ENCODE measurements at regions not wholly inside any gene's neighbourhood (a gene's known extent, or its start where the extent isn't known, plus 50 kb on each side); places are given as distances from the start of the nearest gene placed in this dataset.

DNA sequence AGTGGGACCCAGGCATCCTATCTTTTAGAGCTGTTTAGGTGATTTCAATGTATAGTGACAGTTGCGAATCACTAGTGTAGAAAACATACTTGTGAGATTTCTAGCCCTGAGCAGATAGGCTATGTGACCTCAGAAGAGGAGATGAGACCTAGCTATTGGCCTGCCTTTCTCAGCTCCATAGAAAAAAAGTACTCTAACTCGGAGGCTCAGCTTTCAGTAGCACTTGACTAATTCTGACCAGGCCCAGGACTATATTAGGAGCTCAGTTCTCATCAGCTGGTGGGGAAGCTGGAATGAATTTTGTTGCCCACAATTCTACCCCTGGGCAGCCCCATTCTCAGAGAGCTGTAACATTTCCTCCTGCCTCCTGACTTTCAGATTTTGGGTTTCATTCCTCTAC, 179.9 kb upstream of the NAMPT start:
- no TSS peak for BruUV-seq (replicated peaks)
- no peaks in the 10 kb centered on the region for H3K36me3 Mint-ChIP-seq (ENCODE audit: insufficient read depth, unreplicated experiment)
- no peak overlapping the region for H3K4me3 Mint-ChIP-seq (ENCODE audit: low read depth, unreplicated experiment)
- peaks cover 4% of the 10 kb centered on the region for H3K9me3 Mint-ChIP-seq (ENCODE audit: low read depth, unreplicated experiment)
- no peaks in the 10 kb centered on the region for H3K27me3 Mint-ChIP-seq (ENCODE audit: unreplicated experiment)
- intact Hi-C loops (cut with micrococcal nuclease; ENCODE audit: unreplicated experiment) = loop anchor here (5.0 kb wide), 1 partner anchor 207 kb away; no protein-coding TSS in a partner anchor
- no peak for DNase-seq
- no peak overlapping the region for H3K27ac Mint-ChIP-seq (ENCODE audit: unreplicated experiment)
- H3K4me1 Mint-ChIP-seq (ENCODE audit: low read depth, unreplicated experiment) = peaks cover 46% of the 10 kb centered on the region
- TF ChIP-seq, protein P1, sequence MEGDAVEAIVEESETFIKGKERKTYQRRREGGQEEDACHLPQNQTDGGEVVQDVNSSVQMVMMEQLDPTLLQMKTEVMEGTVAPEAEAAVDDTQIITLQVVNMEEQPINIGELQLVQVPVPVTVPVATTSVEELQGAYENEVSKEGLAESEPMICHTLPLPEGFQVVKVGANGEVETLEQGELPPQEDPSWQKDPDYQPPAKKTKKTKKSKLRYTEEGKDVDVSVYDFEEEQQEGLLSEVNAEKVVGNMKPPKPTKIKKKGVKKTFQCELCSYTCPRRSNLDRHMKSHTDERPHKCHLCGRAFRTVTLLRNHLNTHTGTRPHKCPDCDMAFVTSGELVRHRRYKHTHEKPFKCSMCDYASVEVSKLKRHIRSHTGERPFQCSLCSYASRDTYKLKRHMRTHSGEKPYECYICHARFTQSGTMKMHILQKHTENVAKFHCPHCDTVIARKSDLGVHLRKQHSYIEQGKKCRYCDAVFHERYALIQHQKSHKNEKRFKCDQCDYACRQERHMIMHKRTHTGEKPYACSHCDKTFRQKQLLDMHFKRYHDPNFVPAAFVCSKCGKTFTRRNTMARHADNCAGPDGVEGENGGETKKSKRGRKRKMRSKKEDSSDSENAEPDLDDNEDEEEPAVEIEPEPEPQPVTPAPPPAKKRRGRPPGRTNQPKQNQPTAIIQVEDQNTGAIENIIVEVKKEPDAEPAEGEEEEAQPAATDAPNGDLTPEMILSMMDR (IDR thresholded peaks at IDR 0.05; ENCODE audit: unreplicated experiment) = no peak
- CTCF ChIA-PET = interaction anchor here (0.9 kb wide), 1 partner anchor 288 kb away, joined by 3 read pairs; no protein-coding TSS in a partner anchor

DNA sequence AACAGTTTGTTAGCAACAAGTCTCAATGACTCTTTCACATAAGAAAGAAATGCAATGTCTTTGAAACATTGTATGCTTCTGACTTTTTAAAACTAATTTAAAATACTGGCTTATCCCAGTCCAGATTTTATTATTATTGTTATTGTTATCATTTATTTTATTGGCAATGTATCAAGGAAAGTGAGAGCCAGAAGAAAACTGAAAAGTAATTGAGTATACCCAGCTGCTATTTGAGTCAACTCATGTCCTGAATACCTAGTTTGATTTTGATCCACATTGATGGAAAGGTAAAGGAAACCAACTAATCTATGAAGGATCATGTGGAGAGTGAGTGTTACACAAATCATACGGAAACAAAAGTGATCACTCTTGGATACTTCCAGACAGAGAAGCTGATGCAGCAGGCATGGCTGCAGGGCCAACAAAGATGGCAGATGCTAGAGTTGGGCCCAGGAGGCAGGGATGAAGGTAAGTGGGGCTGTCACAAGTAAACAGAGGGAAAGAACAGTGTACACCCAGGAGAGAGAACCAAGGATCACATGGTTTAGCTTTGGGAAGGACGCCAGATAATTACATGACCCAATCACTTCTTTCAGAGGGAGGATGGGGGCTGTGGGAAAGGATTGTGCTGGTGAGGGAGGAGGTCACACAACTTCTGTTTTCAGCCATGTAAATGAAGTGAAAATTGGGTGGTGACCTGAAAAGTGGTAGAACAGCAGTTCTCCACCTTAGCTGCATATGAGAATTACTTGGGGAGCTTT, 179.2 kb upstream of the NAMPT start:
- DNase-seq = no peak
- intact Hi-C loops (cut with micrococcal nuclease; ENCODE audit: unreplicated experiment) = loop anchor here (2.0 to 5.0 kb wide), 2 partner anchors 207 to 273 kb away; no protein-coding TSS in a partner anchor
- H3K27ac Mint-ChIP-seq (ENCODE audit: unreplicated experiment) = no peak overlapping the region
- no peak overlapping the region for H3K4me3 Mint-ChIP-seq (ENCODE audit: low read depth, unreplicated experiment)
- no TSS peak for BruUV-seq (replicated peaks)
- H3K9me3 Mint-ChIP-seq (ENCODE audit: low read depth, unreplicated experiment) = peaks cover 2% of the 10 kb centered on the region
- no peaks in the 10 kb centered on the region for H3K36me3 Mint-ChIP-seq (ENCODE audit: insufficient read depth, unreplicated experiment)
- CTCF ChIA-PET = no interaction called here
- H3K27me3 Mint-ChIP-seq (ENCODE audit: unreplicated experiment) = no peaks in the 10 kb centered on the region
- H3K4me1 Mint-ChIP-seq (ENCODE audit: low read depth, unreplicated experiment) = peaks cover 48% of the 10 kb centered on the region
- TF ChIP-seq, protein P1 (IDR thresholded peaks at IDR 0.05; ENCODE audit: unreplicated experiment) = no peak

DNA sequence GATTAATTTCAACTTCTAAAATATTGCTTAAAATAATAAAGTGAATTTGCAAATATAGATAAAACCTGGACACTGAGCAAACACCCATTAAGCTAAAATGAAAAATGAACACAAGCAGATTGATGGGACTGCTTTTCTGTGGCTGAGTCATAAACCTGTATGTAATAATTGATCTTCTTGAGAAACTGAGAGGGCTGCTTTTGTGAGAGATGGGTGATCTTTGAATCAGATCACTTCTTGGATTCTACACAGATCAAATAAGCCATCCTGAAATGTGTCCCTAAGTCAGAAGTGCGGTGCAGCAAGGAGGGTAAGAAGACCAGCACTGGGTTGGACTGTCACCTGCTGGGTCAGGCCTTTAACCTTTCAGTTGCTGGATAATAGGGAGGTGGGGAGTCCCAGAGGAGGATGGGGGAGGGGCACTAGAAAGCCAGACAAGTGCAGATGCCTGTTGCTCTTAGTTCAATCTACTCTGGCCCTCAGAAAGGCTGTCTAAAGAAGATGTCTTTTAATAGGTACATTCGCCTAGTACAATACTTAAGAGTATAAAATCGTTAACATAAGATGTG, 178.2 kb upstream of the NAMPT start:
- Mint-ChIP-seq H3K4me1 (ENCODE audit: low read depth, unreplicated experiment) (peaks cover 51% of the 10 kb centered on the region), H3K27ac (ENCODE audit: unreplicated experiment) (peak overlapping the region; percentile 59), H3K4me3 (ENCODE audit: low read depth, unreplicated experiment) (no peak overlapping the region), H3K9me3 (ENCODE audit: low read depth, unreplicated experiment) (no peaks in the 10 kb centered on the region), H3K27me3 (ENCODE audit: unreplicated experiment) (no peaks in the 10 kb centered on the region), H3K36me3 (ENCODE audit: insufficient read depth, unreplicated experiment) (no peaks in the 10 kb centered on the region)
- DNase-seq = no peak
- BruUV-seq (replicated peaks) = no TSS peak
- TF ChIP-seq, protein P1 (IDR thresholded peaks at IDR 0.05; ENCODE audit: unreplicated experiment) = no peak
- CTCF ChIA-PET = interaction anchor here (0.6 to 3.1 kb wide), 13 partner anchors 23 to 285 kb away, joined by 3 to 57 read pairs (median 4); partner anchors contain the start of gene NAMPT
- intact Hi-C loops (cut with micrococcal nuclease; ENCODE audit: unreplicated experiment) = loop anchor here (1.0 to 5.0 kb wide), 5 partner anchors 105 to 285 kb away; no protein-coding TSS in a partner anchor

DNA sequence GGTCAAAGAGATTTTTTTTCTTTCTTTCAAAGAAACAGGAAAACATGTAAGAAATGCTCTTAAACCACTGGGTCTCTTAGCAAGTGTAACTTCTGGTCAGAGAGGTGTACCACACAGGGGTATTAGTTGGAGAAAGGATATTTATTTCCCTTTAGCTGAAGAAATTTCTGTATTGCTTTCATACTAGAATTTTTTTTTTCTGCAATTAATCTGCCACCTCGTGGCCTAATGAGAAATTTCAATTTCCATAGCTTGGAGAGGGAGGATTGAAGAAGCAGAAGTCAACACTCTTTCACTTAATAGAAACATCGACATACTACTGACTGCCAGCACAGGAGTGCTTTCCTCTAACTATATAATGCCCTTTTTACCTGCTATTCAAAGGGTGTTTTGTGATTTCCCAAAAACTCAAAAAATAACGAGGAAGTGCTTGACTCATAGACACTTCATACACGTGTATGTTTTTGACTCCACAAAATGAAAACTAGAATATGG, 177.6 kb upstream of the NAMPT start:
- Mint-ChIP-seq H3K36me3 (ENCODE audit: insufficient read depth, unreplicated experiment) (no peaks in the 10 kb centered on the region), H3K27me3 (ENCODE audit: unreplicated experiment) (no peaks in the 10 kb centered on the region), H3K4me3 (ENCODE audit: low read depth, unreplicated experiment) (no peak overlapping the region), H3K27ac (ENCODE audit: unreplicated experiment) (peak overlapping the region; percentile 59), H3K4me1 (ENCODE audit: low read depth, unreplicated experiment) (peaks cover 51% of the 10 kb centered on the region), H3K9me3 (ENCODE audit: low read depth, unreplicated experiment) (no peaks in the 10 kb centered on the region)
- CTCF ChIA-PET = interaction anchor here (0.6 to 3.1 kb wide), 13 partner anchors 23 to 285 kb away, joined by 3 to 57 read pairs (median 4); partner anchors contain the start of gene NAMPT
- TF ChIP-seq, protein P1 (IDR thresholded peaks at IDR 0.05; ENCODE audit: unreplicated experiment) = peak; percentile 40
- DNase-seq = peak; percentile 50
- intact Hi-C loops (cut with micrococcal nuclease; ENCODE audit: unreplicated experiment) = loop anchor here (1.0 to 5.0 kb wide), 5 partner anchors 104 to 284 kb away; no protein-coding TSS in a partner anchor
- BruUV-seq (replicated peaks) = no TSS peak

All from Calu3 (cell line).